ENCODE measurements at regions not wholly inside any gene's neighbourhood (a gene's known extent, or its start where the extent isn't known, plus 50 kb on each side); places are given as distances from the start of the nearest gene placed in this dataset.

- Histone ChIP-seq H3K9me3 (ENCODE audit: control extremely low read depth in 1 of 3, control insufficient read depth in 2 of 3, insufficient read depth in 1 of 3, low read length in 2 of 3) (no peaks in the 10 kb centered on the region), H3K27ac (ENCODE audit: low read length in 2 of 2) (no peak overlapping the region), H3K4me2 (replicated peaks; ENCODE audit: low read depth, low read length, poor library complexity, severe bottlenecking) (no peak overlapping the region), H3K4me1 (ENCODE audit: control insufficient read depth in 2 of 2, insufficient read depth in 2 of 2, low read length in 2 of 2) (no peaks in the 10 kb centered on the region), H3K27me3 (replicated peaks in 1 of 4; ENCODE audit: control extremely low read depth in 1 of 4, control insufficient read depth in 3 of 4, insufficient read depth in 4 of 4, low read length in 3 of 4) (peaks cover 0 to 2% (median 0%) of the 10 kb centered on the region in 4 experiments), H2AFZ (ENCODE audit: insufficient read depth, low read depth, low read length, poor library complexity, severe bottlenecking) (no peak overlapping the region), H3K9ac (ENCODE audit: low read length) (no peak overlapping the region), H3K79me2 (ENCODE audit: control insufficient read depth, insufficient read depth, low read length) (no peaks in the 10 kb centered on the region), H3K36me3 (replicated peaks in 1 of 2; ENCODE audit: control extremely low read depth in 1 of 2, control insufficient read depth in 1 of 2, extremely low read depth in 1 of 2, insufficient read depth in 2 of 2, low read length in 1 of 2) (no peaks in the 10 kb centered on the region), H4K20me1 (ENCODE audit: control insufficient read depth, insufficient read depth, low read length, poor library complexity, severe bottlenecking) (no peaks in the 10 kb centered on the region), H3K4me3 (ENCODE audit: control extremely low read depth in 1 of 5, extremely low read depth in 1 of 5, insufficient read depth in 1 of 5, low read depth in 2 of 5, low read length in 4 of 5) (no peak overlapping the region)
- intact Hi-C loops (cut with micrococcal nuclease), result no loop called here
- TF ChIP-seq EZH2 (IDR thresholded peaks at IDR 0.05; ENCODE audit: borderline replicate concordance, insufficient read depth, low read depth, low read length, poor library complexity, severe bottlenecking) (no peak), CTCF (IDR thresholded peaks at IDR 0.05) (no peak)
- ChIA-PET POLR2A (no interaction called here), CTCF (interaction anchor here (0.6 kb wide), 1 partner anchor 35 kb away, joined by 3 read pairs; no protein-coding TSS in a partner anchor)
- WGBS (ENCODE audit: insufficient coverage), result no CpG with 5 or more reads among the region's 2 CpGs
- no peak overlapping the region for H3K4me3 Mint-ChIP-seq
- H3K9me3 Mint-ChIP-seq (ENCODE audit: insufficient read depth), result no peaks in the 10 kb centered on the region
- DNase-seq, result no peak
- ATAC-seq (ENCODE audit: low read depth), result no peak
- H3K4me1 Mint-ChIP-seq, result no peaks in the 10 kb centered on the region
- H3K27ac Mint-ChIP-seq, result no peak overlapping the region
- peaks cover 3% of the 10 kb centered on the region for H3K27me3 Mint-ChIP-seq
These were observed 93.7 kb upstream of the THUMPD2 start for GRCh38 chr2:39872748-39873147.

- ChIA-PET CTCF (no interaction called here), POLR2A (no interaction called here)
- ATAC-seq (ENCODE audit: low read depth), result no peak
- peaks cover 0 to 2% (median 0%) of the 10 kb centered on the region in 4 experiments for H3K27me3 ChIP-seq (replicated peaks in 1 of 4; ENCODE audit: control extremely low read depth in 1 of 4, control insufficient read depth in 3 of 4, insufficient read depth in 4 of 4, low read length in 3 of 4)
- H3K9ac ChIP-seq (ENCODE audit: low read length), result no peak overlapping the region
- no peaks in the 10 kb centered on the region for H3K36me3 ChIP-seq (replicated peaks in 1 of 2; ENCODE audit: control extremely low read depth in 1 of 2, control insufficient read depth in 1 of 2, extremely low read depth in 1 of 2, insufficient read depth in 2 of 2, low read length in 1 of 2)
- H3K4me2 ChIP-seq (replicated peaks; ENCODE audit: low read depth, low read length, poor library complexity, severe bottlenecking), result no peak overlapping the region
- Mint-ChIP-seq H3K4me3 (no peak overlapping the region), H3K27me3 (peaks cover 3% of the 10 kb centered on the region), H3K27ac (no peak overlapping the region), H3K9me3 (ENCODE audit: insufficient read depth) (no peaks in the 10 kb centered on the region), H3K4me1 (no peaks in the 10 kb centered on the region)
- no peak overlapping the region for H2AFZ ChIP-seq (ENCODE audit: insufficient read depth, low read depth, low read length, poor library complexity, severe bottlenecking)
- H3K4me3 ChIP-seq (ENCODE audit: control extremely low read depth in 1 of 5, extremely low read depth in 1 of 5, insufficient read depth in 1 of 5, low read depth in 2 of 5, low read length in 4 of 5), result no peak overlapping the region
- DNase-seq, result no peak
- 84% methylated on average over 6 of the region's 7 CpGs for WGBS (ENCODE audit: insufficient coverage)
- H3K27ac ChIP-seq (ENCODE audit: low read length in 2 of 2), result no peak overlapping the region
- H3K9me3 ChIP-seq (ENCODE audit: control extremely low read depth in 1 of 3, control insufficient read depth in 2 of 3, insufficient read depth in 1 of 3, low read length in 2 of 3), result no peaks in the 10 kb centered on the region
- H3K4me1 ChIP-seq (ENCODE audit: control insufficient read depth in 2 of 2, insufficient read depth in 2 of 2, low read length in 2 of 2), result no peaks in the 10 kb centered on the region
- TF ChIP-seq EZH2 (IDR thresholded peaks at IDR 0.05; ENCODE audit: borderline replicate concordance, insufficient read depth, low read depth, low read length, poor library complexity, severe bottlenecking) (no peak), CTCF (IDR thresholded peaks at IDR 0.05) (no peak)
- no peaks in the 10 kb centered on the region for H3K79me2 ChIP-seq (ENCODE audit: control insufficient read depth, insufficient read depth, low read length)
- intact Hi-C loops (cut with micrococcal nuclease), result no loop called here
- no peaks in the 10 kb centered on the region for H4K20me1 ChIP-seq (ENCODE audit: control insufficient read depth, insufficient read depth, low read length, poor library complexity, severe bottlenecking)
These were observed 92.3 kb upstream of the THUMPD2 start for GRCh38 chr2:39871291-39871761.

All from B cell (primary cell).